Loucy (cell line): ENCODE measurements at regions not wholly inside any gene's neighbourhood (a gene's known extent, or its start where the extent isn't known, plus 50 kb on each side); places are given as distances from the start of the nearest gene placed in this dataset.

Experiments used
- CTCF ChIP-seq: fragments of 200-600 bp; sonication (generic); conservative IDR thresholded peaks from 2 replicates; pipeline ENCODE4 v1.5.1; 2014; ENCODE audit warnings: mild to moderate bottlenecking, antibody characterized with exemption, low read length
- EZH2phosphoT487 ChIP-seq: fragments of 200-600 bp; IDR thresholded peaks from 2 replicates; pipeline ENCODE4 v1.6.1; 2018; ENCODE audit warnings: antibody characterized with exemption, mild to moderate bottlenecking, moderate library complexity, borderline replicate concordance

GRCh38 chr5:29950416-29951145 lies 1242.9 kb upstream of the CDH6 start:
- TF ChIP-seq CTCF, result no peak
- TF ChIP-seq EZH2phosphoT487, result no peak
